ENCODE measurements at regions not wholly inside any gene's neighbourhood (a gene's known extent, or its start where the extent isn't known, plus 50 kb on each side); places are given as distances from the start of the nearest gene placed in this dataset.
A peak's percentile ranks its signal among the peaks of the same experiment; 100 is the strongest.

- Histone ChIP-seq H3K4me1 (peaks cover 6 to 10% of the 10 kb centered on the region in 2 donors), H3K36me3 (no peaks in the 10 kb centered on the region), H3K4me3 (replicated peaks in 1 of 3) (no peak overlapping the region), H3K27ac (no peak overlapping the region), H3K27me3 (no peaks in the 10 kb centered on the region), H3K9me3 (no peaks in the 10 kb centered on the region)
- no peak for TF ChIP-seq POLR2A (IDR thresholded peaks at IDR 0.05)
- no peak for TF ChIP-seq CTCF (IDR thresholded peaks at IDR 0.05)
- WGBS, 2 donors, result 91 to 93% methylated on average over 5 of the region's 5 CpGs
- intact Hi-C loops (cut with DNase I), result no loop called here
- DNase-seq, result no peak
Observed at GRCh38 chr10:81546243-81546642, 328.8 kb upstream of the NRG3 start.

GRCh38 chr10:81548160-81548559 is 326.8 kb upstream of the NRG3 start:
- no peak overlapping the region for H3K27ac ChIP-seq
- peak; percentile 92 to 93 for DNase-seq
- TF ChIP-seq POLR2A (IDR thresholded peaks at IDR 0.05) (no peak), CTCF (IDR thresholded peaks at IDR 0.05) (no peak)
- 0% methylated on average over 2 of the region's 3 CpGs; no CpG with 5 or more reads in 1 of the 2 donors for WGBS, 2 donors
- H3K27me3 ChIP-seq, result no peaks in the 10 kb centered on the region
- intact Hi-C loops (cut with DNase I), result no loop called here
- no peaks in the 10 kb centered on the region for H3K36me3 ChIP-seq
- no peak overlapping the region for H3K4me3 ChIP-seq (replicated peaks in 1 of 3)
- no peaks in the 10 kb centered on the region for H3K9me3 ChIP-seq
- peaks cover 6 to 10% of the 10 kb centered on the region in 2 donors for H3K4me1 ChIP-seq

GRCh38 chr10:81564143-81564542 is 310.9 kb upstream of the NRG3 start:
- Histone ChIP-seq H3K4me3 (replicated peaks in 1 of 3) (no peak overlapping the region), H3K27me3 (no peaks in the 10 kb centered on the region), H3K27ac (no peak overlapping the region), H3K9me3 (no peaks in the 10 kb centered on the region), H3K4me1 (no peaks in the 10 kb centered on the region), H3K36me3 (no peaks in the 10 kb centered on the region)
- DNase-seq, result no peak
- TF ChIP-seq CTCF (IDR thresholded peaks at IDR 0.05) (no peak), POLR2A (IDR thresholded peaks at IDR 0.05) (no peak)
- 89 to 90% methylated on average over 3 of the region's 3 CpGs for WGBS, 2 donors
- intact Hi-C loops (cut with DNase I), result no loop called here

GRCh38 chr10:81569488-81569887 is 305.5 kb upstream of the NRG3 start:
- intact Hi-C loops (cut with DNase I), result no loop called here
- TF ChIP-seq CTCF (IDR thresholded peaks at IDR 0.05) (no peak), POLR2A (IDR thresholded peaks at IDR 0.05) (no peak)
- 80 to 94% methylated on average over 1 to 5 of the region's 5 CpGs for WGBS, 2 donors
- H3K4me1 ChIP-seq, result no peaks in the 10 kb centered on the region
- no peak for DNase-seq
- no peaks in the 10 kb centered on the region for H3K36me3 ChIP-seq
- H3K27me3 ChIP-seq, result no peaks in the 10 kb centered on the region
- no peaks in the 10 kb centered on the region for H3K9me3 ChIP-seq
- H3K27ac ChIP-seq, result no peak overlapping the region
- no peak overlapping the region for H3K4me3 ChIP-seq (replicated peaks in 1 of 3)

- Histone ChIP-seq H3K4me3 (replicated peaks in 1 of 3) (no peak overlapping the region), H3K36me3 (no peaks in the 10 kb centered on the region), H3K4me1 (no peaks in the 10 kb centered on the region), H3K9me3 (no peaks in the 10 kb centered on the region), H3K27ac (no peak overlapping the region), H3K27me3 (no peaks in the 10 kb centered on the region)
- WGBS, 2 donors, result 86 to 92% methylated on average over 2 of the region's 3 CpGs
- DNase-seq, result no peak
- TF ChIP-seq CTCF (IDR thresholded peaks at IDR 0.05), result no peak
- TF ChIP-seq POLR2A (IDR thresholded peaks at IDR 0.05), result no peak
- intact Hi-C loops (cut with DNase I), result no loop called here
Observed at GRCh38 chr10:81570349-81570748, 304.6 kb upstream of the NRG3 start.
